ENCODE measurements at regions not wholly inside any gene's neighbourhood (a gene's known extent, or its start where the extent isn't known, plus 50 kb on each side); places are given as distances from the start of the nearest gene placed in this dataset.
"Not testable (repeated sequence)": the region's sequence is repeated elsewhere in the genome, so short reads cannot be mapped to it uniquely, and the experiment has no call there.

DNA sequence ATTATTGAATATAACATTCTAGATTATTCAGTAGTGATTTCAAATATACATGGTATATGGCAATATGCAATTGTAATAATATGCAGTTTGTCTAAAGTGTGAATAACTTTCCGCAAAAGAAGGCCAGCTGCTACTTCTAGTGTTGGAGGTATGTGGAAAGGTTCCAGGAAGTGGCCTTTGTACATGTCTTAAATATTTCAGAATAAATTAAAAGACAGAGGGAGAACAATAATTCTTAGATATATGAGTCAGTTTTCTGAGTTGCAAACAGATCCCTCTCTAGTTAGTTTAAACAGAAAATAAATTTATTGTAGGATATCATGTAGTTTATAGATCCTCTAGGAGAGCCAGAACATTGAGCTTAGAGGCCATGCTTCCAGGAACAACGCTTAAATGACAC, 210.8 kb upstream of the ELL2 start:
- H3K4me3 Mint-ChIP-seq: peak overlapping the region; percentile 1; the same call in 1 of the 2 replicates
- no peaks in the 10 kb centered on the region for H3K27me3 Mint-ChIP-seq (ENCODE audit: insufficient read depth)
- H3K27ac Mint-ChIP-seq: peak overlapping the region; percentile 9
- TF ChIP-seq, protein P1, sequence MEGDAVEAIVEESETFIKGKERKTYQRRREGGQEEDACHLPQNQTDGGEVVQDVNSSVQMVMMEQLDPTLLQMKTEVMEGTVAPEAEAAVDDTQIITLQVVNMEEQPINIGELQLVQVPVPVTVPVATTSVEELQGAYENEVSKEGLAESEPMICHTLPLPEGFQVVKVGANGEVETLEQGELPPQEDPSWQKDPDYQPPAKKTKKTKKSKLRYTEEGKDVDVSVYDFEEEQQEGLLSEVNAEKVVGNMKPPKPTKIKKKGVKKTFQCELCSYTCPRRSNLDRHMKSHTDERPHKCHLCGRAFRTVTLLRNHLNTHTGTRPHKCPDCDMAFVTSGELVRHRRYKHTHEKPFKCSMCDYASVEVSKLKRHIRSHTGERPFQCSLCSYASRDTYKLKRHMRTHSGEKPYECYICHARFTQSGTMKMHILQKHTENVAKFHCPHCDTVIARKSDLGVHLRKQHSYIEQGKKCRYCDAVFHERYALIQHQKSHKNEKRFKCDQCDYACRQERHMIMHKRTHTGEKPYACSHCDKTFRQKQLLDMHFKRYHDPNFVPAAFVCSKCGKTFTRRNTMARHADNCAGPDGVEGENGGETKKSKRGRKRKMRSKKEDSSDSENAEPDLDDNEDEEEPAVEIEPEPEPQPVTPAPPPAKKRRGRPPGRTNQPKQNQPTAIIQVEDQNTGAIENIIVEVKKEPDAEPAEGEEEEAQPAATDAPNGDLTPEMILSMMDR (IDR thresholded peaks at IDR 0.05): no peak
- H3K9me3 Mint-ChIP-seq: no peaks in the 10 kb centered on the region
- H3K4me1 Mint-ChIP-seq (ENCODE audit: low read depth): peaks cover 49% of the 10 kb centered on the region
- no peaks in the 10 kb centered on the region for H3K36me3 Mint-ChIP-seq (ENCODE audit: low read depth)
- DNase-seq: peak; percentile 55

DNA sequence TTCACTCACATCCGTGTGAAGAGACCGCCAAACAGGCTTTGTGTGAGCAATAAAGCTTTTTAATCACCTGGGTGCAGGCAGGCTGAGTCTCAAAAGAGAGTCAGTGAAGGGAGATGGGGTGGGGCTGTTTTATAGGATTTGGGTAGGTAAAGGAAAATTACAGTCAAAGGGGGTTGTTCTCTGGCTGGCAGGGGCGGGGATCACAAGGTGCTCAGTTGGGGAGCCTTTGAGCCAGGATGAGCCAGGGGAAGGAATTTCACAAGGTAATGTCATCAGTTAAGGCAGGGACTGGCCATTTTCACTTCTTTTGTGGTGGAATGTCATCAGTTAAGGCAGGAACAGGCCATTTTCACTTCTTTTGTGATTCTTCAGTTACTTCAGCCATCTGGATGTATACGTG, 210.3 kb upstream of the ELL2 start:
- not testable (repeated sequence) for H3K9me3 Mint-ChIP-seq; H3K36me3 Mint-ChIP-seq (ENCODE audit: low read depth); H3K27me3 Mint-ChIP-seq (ENCODE audit: insufficient read depth); H3K4me3 Mint-ChIP-seq; DNase-seq; H3K27ac Mint-ChIP-seq
- peaks cover 45% of the 10 kb centered on the region for H3K4me1 Mint-ChIP-seq (ENCODE audit: low read depth)

DNA sequence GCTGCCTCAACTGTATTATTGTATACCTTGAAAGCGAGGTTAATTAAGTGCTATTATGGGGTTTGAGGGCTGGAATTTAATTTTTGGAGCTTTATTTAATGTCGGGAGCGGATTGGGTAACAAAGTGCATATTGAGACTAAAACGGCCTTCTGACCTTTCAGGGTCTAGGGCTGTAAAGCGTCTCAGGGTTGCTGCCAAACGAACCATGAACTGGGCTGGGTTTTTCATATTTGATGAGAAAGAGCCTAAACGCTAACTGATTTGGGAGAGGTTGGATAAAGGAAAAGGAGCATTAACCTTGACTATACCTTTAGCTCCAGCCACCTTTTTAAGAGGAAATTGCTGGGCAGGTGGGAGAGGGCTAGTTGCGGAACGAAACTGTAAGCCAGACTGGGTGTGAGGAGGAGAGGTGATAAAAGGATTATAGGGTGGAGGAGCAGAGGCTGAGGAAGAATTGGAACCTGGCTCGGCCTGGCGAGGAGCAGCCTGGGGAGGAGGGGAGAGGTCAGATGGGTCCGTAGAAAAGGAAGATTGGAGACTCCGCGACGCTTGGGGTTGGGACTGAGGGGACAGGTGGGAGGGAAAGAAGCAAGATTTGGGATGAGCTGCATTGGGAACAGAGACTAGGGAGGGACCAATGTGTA, 209.0 kb upstream of the ELL2 start:
- not testable (repeated sequence) for H3K27ac Mint-ChIP-seq, H3K9me3 Mint-ChIP-seq
- peaks cover 32% of the 10 kb centered on the region for H3K4me1 Mint-ChIP-seq (ENCODE audit: low read depth)

DNA sequence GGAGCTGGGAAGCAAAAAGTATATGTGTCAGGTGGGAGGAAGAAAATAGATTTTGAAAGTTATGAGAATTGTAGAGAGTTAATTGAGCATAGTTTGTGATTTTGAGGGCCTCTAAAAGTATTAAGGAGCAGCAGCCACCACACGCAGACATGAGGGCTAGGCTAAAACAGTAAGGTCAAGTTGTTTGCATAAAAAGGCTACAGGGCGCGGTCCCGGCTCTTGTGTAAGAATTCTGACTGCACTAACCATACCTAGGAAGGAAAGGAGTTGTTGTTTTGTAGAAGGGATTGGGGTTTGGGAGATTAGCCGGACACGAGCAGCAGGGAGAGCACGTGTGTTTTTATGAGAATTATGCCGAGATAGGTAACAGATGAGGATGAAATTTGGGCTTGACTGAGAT, 207.2 kb upstream of the ELL2 start:
- H3K4me1 Mint-ChIP-seq (ENCODE audit: low read depth): peaks cover 26% of the 10 kb centered on the region
- H3K4me3 Mint-ChIP-seq, H3K9me3 Mint-ChIP-seq: not testable (repeated sequence)

More for the DNA sequence above, 209.0 kb upstream of the ELL2 start:
- H3K36me3 Mint-ChIP-seq (ENCODE audit: low read depth); H3K4me3 Mint-ChIP-seq; H3K27me3 Mint-ChIP-seq (ENCODE audit: insufficient read depth); DNase-seq: not testable (repeated sequence)

DNA sequence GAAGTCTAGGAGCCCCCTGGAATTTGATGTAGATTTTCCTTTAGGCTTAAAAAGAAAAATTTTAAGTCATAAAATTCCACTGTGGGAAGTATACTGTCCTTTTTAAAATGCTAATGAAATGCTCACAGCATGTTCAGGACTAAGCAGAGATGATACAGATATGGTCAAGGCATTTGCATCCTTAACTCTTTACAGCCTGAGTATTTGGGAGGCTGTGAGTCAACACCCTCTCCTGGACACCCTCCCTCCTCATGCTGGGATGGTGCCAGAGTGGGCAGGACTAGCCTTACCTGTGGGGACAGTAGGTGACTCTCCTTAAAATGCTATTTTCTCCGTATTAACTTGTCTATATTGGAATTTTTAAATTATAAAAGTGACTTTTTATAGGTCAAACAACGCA, 197.4 kb upstream of the ELL2 start:
- no peak for DNase-seq
- peaks cover 14% of the 10 kb centered on the region for H3K4me1 Mint-ChIP-seq (ENCODE audit: low read depth)
- TF ChIP-seq, protein P1 (IDR thresholded peaks at IDR 0.05): no peak
- peaks cover 1% of the 10 kb centered on the region; the same call in 1 of the 2 replicates for H3K27me3 Mint-ChIP-seq (ENCODE audit: insufficient read depth)
- H3K4me3 Mint-ChIP-seq: no peak overlapping the region
- H3K36me3 Mint-ChIP-seq (ENCODE audit: low read depth): 0 out of 2 replicates have a peak, but pooled peaks cover 5% of the 10 kb centered on the region
- no peak overlapping the region for H3K27ac Mint-ChIP-seq
- H3K9me3 Mint-ChIP-seq: no peaks in the 10 kb centered on the region

More for the DNA sequence above, 207.2 kb upstream of the ELL2 start:
- not testable (repeated sequence) for H3K36me3 Mint-ChIP-seq (ENCODE audit: low read depth); H3K27ac Mint-ChIP-seq; DNase-seq; H3K27me3 Mint-ChIP-seq (ENCODE audit: insufficient read depth)

DNA sequence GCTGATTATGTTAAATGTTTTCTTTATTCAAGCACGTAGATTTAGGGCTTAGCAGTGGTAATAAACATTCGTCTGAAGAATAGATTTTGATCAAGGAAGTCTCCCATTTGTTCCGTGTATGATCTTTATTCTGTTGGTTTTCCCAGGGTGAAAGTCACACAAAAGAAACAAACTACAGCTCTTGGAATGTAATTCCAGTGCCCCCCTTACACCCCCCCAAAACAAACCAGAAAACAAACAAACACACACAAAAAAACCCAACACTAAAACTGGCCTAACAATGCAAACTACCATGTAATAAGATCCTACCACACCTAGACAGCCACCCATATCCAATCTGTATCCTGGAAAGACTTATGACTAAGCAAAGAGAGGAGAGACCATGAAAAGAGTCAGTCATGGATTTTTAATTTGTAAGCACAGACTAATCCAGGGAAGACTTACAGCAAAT, 196.2 kb upstream of the ELL2 start:
- Mint-ChIP-seq H3K27me3 (ENCODE audit: insufficient read depth) (no peaks in the 10 kb centered on the region), H3K27ac (no peak overlapping the region), H3K4me3 (no peak overlapping the region), H3K9me3 (no peaks in the 10 kb centered on the region), H3K36me3 (ENCODE audit: low read depth) (0 out of 2 replicates have a peak, but pooled peaks cover 5% of the 10 kb centered on the region), H3K4me1 (ENCODE audit: low read depth) (peaks cover 14% of the 10 kb centered on the region)
- no peak for DNase-seq
- TF ChIP-seq, protein P1 (IDR thresholded peaks at IDR 0.05): no peak

DNA sequence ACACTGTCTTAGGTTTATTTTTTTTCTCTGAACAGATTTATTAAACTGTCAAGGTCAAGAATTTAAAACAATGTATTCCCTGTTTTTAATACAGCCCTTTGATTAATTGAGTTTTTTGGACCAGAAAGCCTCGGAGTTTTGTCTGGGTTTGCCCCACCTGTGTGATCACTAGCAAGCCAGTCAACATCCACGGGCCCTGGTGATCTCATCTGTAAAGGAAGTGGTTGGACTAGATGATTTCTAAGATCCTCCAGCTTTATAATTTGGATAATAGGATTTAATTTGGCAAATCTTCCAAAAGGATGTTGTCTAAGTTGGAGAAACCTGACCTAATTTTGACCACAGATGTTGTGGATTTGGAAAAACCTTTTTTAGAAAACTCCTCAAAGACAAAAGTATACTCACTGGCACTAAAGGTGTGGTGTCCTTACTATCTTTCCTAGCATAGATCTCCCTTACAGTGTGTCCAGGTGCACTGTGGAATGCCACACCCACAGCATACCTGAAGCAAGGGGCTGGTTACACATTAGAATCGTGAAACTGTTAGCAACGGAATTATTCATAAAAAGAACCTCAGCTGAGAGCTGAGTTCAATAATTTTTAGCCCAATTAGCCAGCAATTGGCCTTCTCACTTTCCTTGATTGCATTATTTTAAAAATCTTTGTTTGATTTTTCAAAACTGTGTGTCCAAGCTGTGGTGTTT, 195.6 kb upstream of the ELL2 start:
- no peak overlapping the region for H3K4me3 Mint-ChIP-seq
- peaks cover 14% of the 10 kb centered on the region for H3K4me1 Mint-ChIP-seq (ENCODE audit: low read depth)
- H3K36me3 Mint-ChIP-seq (ENCODE audit: low read depth): 0 out of 2 replicates have a peak, but pooled peaks cover 5% of the 10 kb centered on the region
- TF ChIP-seq, protein P1 (IDR thresholded peaks at IDR 0.05): no peak
- H3K27ac Mint-ChIP-seq: no peak overlapping the region
- no peak for DNase-seq
- no peaks in the 10 kb centered on the region for H3K27me3 Mint-ChIP-seq (ENCODE audit: insufficient read depth)
- no peaks in the 10 kb centered on the region for H3K9me3 Mint-ChIP-seq

Measured in HFFc6 (cell line).